ENCODE measurements at regions not wholly inside any gene's neighbourhood (a gene's known extent, or its start where the extent isn't known, plus 50 kb on each side); places are given as distances from the start of the nearest gene placed in this dataset.

DNA sequence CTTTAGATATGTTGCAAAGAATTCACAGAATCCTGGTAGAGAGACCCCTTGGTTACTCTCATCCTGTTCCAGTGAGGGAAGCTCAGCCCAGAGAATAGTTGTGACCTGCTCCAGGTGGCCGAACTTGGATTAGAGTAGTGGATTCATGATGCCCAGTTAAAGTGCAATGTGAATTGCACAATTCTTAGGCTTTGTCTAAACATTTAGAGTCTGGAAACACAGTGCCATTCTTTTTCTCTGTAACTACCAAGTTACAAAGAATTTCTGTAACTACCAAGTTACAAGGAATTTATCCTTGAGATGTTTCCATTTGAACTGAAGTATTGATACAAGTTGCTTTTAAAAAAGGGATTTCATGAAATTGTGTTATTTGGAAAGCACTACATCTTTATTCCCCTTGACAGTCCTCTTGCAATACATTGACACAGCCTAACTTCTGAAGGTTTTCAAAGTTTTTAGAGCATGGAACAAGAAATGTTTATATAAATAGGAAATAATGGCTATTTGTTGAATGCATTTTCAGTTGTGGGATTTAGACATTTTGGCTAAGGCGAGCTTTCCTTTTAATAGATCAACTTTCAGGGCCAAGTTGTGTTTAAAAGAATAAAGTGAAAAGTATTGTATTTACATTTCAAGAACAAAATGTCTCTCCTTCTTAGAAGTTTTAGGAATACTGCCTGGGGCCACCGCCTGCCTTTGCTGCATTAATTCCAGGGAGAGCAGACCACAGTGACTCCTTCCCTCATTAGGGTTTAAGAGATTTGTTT is 315.0 kb downstream of the LPIN1 start:
- no peak for TF ChIP-seq TCF7L2 (IDR thresholded peaks at IDR 0.05; ENCODE audit: borderline replicate concordance, extremely low read depth, insufficient read depth, insufficient read length)
- TF ChIP-seq, protein P1, sequence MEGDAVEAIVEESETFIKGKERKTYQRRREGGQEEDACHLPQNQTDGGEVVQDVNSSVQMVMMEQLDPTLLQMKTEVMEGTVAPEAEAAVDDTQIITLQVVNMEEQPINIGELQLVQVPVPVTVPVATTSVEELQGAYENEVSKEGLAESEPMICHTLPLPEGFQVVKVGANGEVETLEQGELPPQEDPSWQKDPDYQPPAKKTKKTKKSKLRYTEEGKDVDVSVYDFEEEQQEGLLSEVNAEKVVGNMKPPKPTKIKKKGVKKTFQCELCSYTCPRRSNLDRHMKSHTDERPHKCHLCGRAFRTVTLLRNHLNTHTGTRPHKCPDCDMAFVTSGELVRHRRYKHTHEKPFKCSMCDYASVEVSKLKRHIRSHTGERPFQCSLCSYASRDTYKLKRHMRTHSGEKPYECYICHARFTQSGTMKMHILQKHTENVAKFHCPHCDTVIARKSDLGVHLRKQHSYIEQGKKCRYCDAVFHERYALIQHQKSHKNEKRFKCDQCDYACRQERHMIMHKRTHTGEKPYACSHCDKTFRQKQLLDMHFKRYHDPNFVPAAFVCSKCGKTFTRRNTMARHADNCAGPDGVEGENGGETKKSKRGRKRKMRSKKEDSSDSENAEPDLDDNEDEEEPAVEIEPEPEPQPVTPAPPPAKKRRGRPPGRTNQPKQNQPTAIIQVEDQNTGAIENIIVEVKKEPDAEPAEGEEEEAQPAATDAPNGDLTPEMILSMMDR (IDR thresholded peaks at IDR 0.05 in 2 of 3, conservative IDR thresholded peaks at IDR 0.05 in 1 of 3; ENCODE audit: borderline replicate concordance in 1 of 3, insufficient read depth in 1 of 3, low read depth in 2 of 3, low read length in 2 of 3): no peak
- TF ChIP-seq, protein P2, sequence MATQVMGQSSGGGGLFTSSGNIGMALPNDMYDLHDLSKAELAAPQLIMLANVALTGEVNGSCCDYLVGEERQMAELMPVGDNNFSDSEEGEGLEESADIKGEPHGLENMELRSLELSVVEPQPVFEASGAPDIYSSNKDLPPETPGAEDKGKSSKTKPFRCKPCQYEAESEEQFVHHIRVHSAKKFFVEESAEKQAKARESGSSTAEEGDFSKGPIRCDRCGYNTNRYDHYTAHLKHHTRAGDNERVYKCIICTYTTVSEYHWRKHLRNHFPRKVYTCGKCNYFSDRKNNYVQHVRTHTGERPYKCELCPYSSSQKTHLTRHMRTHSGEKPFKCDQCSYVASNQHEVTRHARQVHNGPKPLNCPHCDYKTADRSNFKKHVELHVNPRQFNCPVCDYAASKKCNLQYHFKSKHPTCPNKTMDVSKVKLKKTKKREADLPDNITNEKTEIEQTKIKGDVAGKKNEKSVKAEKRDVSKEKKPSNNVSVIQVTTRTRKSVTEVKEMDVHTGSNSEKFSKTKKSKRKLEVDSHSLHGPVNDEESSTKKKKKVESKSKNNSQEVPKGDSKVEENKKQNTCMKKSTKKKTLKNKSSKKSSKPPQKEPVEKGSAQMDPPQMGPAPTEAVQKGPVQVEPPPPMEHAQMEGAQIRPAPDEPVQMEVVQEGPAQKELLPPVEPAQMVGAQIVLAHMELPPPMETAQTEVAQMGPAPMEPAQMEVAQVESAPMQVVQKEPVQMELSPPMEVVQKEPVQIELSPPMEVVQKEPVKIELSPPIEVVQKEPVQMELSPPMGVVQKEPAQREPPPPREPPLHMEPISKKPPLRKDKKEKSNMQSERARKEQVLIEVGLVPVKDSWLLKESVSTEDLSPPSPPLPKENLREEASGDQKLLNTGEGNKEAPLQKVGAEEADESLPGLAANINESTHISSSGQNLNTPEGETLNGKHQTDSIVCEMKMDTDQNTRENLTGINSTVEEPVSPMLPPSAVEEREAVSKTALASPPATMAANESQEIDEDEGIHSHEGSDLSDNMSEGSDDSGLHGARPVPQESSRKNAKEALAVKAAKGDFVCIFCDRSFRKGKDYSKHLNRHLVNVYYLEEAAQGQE (IDR thresholded peaks at IDR 0.05; ENCODE audit: low read depth): no peak
- no peak for TF ChIP-seq EZH2phosphoT487 (IDR thresholded peaks at IDR 0.05; ENCODE audit: borderline replicate concordance)
- TF ChIP-seq POLR2A (IDR thresholded peaks at IDR 0.05; ENCODE audit: borderline replicate concordance, extremely low read depth, insufficient read depth, insufficient read length): no peak
- TF ChIP-seq EZH2 (IDR thresholded peaks at IDR 0.05): no peak
- TF ChIP-seq, protein P3, sequence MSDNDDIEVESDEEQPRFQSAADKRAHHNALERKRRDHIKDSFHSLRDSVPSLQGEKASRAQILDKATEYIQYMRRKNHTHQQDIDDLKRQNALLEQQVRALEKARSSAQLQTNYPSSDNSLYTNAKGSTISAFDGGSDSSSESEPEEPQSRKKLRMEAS (IDR thresholded peaks at IDR 0.05): no peak
- TF ChIP-seq SP1 (IDR thresholded peaks at IDR 0.05; ENCODE audit: low read depth): no peak
- no peak for TF ChIP-seq JUND (IDR thresholded peaks at IDR 0.05)
- no peak for TF ChIP-seq EGR1 (IDR thresholded peaks at IDR 0.05; ENCODE audit: low read depth)
- TF ChIP-seq YY1 (IDR thresholded peaks at IDR 0.05; ENCODE audit: extremely low read depth, insufficient replicate concordance, low read depth, low read length): no peak
- no peak for TF ChIP-seq RAD21 (IDR thresholded peaks at IDR 0.05; ENCODE audit: low read depth)
